Dermis microvascular lymphatic vessel endothelial cell (primary cell): ENCODE measurements at regions not wholly inside any gene's neighbourhood (a gene's known extent, or its start where the extent isn't known, plus 50 kb on each side); places are given as distances from the start of the nearest gene placed in this dataset.
"Not testable (repeated sequence)": the region's sequence is repeated elsewhere in the genome, so short reads cannot be mapped to it uniquely, and the experiment has no call there.

Source experiments
- DNase-seq, 2 donors: peaks; one replicate each; pipeline versions ENCODE4 v3.0.0 to v3.0.0-alpha.2; 2010; ENCODE audit warnings: low read depth in 2 of 2

DNA sequence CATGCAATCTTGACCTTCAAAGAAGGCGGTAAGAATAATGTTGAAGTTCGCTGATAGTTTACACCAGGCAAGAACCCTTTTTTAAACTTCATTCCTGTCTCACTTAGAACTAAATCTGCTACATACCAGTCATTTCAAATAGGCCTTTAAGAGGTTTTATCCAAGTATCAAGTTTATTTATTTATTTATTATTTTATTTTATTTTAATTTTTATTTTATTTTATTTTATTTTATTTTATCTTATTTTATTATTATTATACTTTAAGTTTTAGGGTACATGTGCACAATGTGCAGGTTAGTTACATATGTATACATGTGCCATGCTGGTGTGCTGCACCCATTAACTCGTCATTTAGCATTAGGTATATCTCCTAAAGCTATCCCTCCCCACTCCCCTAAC, 691.6 kb downstream of the ANKRD7 start:
- not testable (repeated sequence) for DNase-seq

DNA sequence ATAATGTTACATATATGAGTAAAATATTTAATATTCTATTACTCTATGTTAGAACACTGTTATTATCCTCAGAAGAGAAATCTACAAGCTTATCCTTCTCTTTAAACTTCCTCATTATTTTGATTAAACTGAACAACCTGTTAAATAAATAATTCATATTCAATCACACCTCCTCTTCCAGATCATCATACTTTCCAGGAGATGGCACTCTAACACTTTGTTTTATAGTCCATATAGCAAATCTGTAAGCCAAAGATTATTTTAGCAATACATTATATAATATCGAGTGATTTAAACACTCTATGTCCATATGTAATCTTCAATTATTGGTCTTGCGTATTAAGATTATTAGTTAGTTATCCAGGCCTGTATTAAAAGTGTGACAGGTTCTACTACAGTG, 694.1 kb downstream of the ANKRD7 start:
- no peak for DNase-seq

DNA sequence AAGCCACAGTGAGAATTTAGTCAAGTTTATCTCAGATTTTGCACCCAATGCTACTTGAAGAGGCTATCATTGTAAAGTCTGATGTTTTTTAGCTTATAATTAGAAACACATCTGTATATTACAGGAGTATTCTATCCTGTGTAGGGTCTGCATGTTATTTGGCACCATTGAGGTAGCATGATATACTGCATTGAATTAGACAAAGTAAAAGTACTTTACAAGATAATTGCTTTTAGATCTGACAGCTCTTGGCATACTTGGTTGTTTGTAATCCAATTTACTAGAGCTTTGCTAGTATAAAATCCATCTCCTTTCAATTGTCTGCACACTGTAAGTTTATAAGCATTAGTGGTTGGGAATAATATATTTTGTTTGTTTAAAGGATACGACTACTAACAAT, 714.3 kb downstream of the ANKRD7 start:
- no peak for DNase-seq

DNA sequence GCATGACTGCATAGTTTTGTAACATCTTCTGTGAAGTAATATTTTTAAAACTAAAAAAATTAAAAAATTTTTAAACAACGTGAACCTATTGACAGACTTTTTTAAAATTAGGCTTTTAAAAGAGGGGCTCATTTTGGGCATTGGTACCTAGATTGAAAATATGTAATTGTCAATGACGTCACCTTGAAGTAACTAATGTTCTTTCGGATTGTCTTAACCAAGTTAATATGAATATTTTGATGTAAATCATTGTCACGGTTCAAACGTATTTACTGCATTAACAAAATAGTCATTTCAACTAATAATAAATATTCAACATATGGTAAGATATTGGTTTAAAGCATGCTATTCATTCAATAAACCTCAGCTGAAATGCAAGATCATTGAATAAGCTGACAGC, 719.8 kb downstream of the ANKRD7 start:
- no peak for DNase-seq

DNA sequence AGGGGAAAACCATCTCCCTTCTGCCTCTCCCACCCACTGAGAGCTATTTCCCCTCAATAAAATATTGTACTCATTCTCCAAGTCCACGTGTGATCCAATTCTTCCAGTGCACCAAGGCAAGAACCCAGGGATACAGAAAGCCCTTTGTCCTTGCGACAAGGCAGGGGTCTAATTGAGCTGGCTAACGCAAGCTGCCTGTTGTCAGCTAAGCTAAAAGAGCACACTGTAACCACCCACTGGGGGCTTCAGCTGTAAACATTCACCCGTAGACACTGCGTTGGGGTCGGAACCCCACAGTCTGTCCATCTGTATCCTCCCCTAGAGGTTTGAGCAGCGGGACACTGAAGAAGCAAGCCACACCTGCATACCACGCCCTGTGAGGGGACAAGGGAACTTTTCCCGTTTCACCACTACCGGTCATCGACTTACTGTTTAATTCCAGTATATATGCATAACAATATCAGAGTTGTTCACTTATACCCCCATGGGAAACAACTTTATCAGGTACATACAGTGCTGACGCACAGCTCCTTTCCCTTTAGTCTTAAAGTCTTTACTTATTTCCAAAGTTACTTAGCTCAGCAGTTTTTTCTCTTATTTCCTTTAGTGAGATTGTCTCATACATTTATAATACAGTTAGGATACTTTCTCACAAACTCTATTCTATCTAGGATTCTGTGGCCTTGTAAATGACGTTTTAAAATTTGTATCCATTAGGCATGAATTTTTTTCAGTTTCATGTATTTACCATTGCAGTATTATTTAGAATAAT, 721.6 kb downstream of the ANKRD7 start:
- no peak for DNase-seq

DNA sequence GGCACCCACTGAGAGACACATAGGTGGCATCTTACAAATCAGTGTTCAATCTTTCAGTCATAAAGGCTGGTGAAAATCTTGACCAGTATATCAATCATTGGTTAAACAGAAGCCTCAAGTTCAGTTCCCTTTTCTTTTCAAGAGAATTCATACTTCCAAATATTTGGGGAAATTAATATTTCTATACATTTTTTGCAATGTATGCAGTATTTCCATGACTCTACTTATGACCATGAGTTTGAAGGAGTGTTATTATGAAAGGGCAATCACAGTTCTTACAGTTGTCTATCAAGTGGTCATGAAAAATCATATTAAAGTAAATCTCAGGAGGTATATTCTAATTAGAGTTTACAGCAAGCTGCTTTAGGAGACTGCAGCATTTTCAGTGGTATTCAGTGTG, 724.0 kb downstream of the ANKRD7 start:
- no peak for DNase-seq

DNA sequence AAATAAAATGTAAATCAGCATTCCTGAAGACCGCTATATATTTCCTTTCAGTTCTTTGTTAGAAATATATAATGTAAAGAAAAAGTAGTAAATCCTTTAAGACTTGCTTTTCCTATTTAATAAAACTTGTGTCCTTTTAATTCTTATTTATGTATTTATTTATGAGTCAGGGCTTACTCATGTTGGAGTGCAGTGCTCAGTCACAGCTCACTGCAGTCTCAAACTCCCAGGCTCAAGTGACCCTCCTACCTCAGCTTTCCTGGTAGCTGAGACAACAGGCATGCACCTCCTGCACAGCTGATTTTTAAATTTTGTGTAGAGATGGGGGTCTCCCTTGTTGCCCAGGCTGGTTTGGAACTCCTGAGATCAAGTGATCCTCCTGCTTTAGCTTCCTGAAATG, 724.5 kb downstream of the ANKRD7 start:
- DNase-seq: no peak

DNA sequence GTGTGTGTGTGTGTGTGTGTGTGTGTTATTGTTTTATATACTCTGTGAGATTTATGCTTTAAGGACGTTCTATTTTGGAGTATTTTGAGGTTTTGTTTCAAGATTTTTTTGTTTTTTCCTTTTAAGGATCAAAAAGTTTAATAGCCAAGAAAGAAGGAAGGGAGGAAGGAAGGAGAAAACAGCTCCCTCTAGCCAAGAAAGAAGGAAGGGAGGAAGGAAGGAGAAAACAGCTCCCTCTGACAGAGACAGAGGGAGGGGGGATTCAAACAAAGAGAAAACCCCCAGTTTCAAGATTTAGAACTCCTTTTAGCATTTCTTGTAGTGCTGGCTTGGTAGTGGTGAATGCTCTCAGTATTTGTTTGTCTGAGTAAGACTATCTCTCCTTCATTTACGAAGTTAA, 731.8 kb downstream of the ANKRD7 start:
- not testable (repeated sequence) for DNase-seq

DNA sequence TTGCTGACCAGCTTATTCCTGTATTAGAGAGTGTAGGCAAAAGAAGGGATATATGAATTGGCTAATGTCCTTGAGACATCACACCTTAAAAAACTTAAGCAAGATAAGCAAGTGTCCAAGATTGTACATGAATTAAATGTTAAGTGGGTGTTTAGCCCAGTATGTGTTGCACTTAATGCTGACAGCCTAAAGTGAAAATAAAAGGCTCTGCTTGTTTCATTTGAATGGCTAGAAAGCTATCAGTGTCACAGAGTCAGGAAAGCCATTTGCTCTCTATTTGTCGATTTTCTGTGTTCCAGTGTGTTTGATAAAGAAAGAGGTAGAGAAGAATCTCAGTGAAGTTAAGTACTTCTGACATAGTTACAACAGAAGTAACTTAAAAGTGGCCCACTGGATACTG, 744.9 kb downstream of the ANKRD7 start:
- no peak for DNase-seq

DNA sequence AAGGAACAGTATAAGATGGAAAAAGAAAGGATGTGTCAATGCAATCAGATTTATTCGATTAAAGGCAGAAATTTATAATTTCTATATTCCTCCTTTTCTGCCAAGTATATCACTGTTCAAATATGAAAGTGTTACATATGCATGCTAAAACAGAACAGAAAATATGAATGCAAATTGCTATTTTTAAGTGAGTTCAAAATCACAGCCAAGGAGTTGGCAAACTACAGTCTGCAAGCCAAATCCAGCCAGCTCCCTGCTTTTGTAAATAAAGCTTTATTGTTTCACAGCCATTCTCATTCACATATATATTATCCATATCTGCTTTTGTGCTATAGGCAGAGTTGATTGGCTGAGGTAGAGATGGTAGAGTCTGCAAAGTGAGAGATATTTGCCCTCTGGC, 747.2 kb downstream of the ANKRD7 start:
- DNase-seq: no peak

DNA sequence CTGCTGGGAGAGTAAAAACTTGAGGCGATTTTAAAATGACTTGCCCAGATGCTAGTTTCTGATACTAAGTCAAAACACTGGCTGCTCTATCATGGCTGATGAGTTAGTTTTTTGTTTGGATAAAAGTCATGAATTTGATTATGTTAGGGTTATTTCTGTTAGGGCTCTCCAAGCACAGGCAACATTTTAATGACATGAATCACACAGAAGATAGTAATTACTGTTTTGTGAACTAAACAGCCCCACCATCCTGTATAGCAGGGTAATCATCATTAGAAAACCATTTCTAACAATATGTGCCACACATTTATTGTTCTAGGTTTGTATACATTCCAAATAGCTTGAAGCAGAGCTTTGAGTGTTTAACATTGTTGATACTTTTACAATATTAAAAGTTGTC, 750.3 kb downstream of the ANKRD7 start:
- no peak for DNase-seq

DNA sequence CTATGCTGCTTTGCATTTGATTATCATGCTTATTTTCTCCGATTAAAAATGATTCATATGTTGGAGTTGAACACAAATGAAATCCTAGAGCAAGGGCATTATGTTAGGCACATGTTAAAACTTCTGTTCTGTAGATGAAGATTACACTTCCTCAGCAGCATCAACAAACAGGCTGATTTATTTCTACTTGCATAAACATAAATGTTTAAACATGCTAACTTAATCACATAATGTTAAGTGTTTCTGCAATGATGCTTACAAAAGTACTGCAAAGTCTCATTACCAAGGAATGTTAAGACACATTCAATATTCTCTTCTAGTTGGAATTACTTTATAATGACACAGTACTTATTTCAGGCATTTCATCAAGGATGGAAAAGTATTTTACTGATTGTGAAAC, 770.8 kb downstream of the ANKRD7 start:
- DNase-seq: no peak

DNA sequence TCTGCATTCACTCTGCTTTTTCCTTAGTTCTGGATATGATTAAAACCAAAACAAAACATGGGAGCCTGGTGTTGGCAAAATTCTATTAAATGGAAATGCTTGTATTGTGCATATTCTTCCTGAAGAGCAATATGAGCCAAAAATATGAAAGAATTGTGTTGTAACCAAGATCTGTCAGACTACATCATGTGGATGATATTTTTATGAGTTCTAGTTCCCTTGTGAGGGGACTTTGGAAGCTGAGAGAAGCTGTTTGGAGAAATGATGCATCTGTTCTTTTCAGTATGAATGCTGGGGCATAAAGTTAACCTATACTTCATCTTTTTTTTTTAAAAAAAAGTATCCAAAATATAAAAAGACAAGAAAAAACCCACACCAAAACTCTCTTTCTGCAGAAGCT, 782.7 kb downstream of the ANKRD7 start:
- DNase-seq: no peak

DNA sequence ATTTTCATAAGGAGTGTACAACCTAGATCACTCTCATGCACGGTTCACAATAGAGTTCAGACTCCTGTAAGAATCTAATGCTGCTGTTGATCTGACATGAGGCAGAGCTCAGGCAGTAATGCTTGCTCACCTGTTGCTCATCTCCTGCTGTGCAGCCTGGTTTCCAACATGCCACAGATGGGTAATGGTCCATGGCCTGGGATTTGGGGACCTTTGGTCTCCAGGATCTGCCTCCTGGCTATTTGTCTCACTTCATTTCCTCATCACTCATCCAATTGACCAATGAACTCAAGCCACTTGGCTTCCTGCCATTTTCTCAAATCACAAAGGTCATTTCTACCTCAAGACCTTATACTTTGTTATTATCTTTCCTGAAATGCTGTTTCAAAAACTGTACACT, 786.1 kb downstream of the ANKRD7 start:
- no peak for DNase-seq

DNA sequence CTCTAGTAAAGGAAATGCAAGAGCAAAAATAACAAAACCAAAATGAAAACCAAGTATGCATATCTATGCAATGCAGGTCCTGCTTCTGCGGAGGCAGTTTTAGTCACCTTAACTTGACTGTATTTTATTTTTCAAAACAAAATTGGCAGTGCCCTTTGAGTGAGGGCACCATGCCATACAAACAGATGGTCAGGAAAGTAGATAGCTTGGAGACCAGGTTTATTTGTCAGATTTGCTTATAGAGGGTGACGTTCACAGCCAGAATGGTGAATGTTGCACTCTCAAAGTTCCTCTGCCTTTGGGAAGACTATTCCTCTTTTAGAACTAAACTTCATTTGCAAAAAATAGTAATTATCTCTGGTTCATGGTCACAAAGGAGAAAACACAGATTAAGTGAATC, 801.9 kb downstream of the ANKRD7 start:
- no peak for DNase-seq

DNA sequence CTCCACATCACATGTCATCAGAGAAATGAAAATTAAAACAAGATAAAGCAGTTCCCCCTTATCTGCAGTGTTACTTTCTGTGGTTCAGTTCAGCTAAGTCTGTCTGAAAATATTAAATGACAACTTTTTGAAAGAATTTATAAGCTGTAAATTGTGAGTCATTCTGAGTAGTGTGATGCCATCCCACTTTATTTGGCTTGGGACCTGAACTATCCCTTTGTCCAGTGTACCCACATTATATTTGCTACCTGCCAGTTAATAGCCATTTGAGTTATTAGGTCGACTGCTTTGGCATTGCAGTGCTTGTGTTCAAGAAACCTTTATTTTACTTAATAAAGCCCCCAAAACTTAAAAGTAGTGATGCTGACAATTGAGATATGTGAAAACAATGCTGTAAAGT, 804.2 kb downstream of the ANKRD7 start:
- DNase-seq: no peak

DNA sequence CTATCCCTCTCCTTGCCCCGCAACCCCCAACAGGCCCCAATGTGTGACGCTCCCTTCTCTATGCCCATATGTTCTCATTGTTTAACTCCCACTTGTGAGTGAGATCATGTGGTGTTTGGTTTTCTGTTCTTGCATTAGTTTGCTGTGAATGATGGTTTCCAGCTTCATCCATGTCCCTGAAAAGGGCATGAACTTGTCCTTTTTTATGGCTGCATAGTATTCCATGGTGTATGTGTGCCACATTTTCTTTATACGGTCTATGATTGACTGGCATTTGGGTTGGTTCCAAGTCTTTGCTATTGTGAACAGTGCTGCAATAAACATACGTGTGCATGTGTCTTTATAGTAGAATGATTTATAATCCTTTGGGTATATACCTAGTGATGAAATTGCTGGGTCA, 807.6 kb downstream of the ANKRD7 start:
- not testable (repeated sequence) for DNase-seq

DNA sequence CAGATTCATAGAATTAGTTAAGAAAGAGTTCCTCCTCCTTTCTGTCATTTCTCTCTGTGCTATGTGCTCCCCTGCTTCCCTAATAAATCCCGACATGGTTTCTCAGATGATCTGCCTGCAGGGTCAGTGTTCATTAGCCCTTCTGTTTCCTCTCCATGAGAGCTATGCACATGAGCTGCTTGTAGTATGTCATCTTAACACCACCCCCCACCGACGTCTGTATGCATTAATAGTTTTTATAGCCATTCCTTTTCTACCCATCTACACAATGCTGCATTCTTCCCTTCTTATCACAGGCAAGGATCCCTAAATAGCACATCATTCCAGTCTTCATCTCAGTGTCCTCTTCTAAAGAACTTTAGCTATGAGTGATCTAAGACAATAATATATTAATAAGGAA, 809.1 kb downstream of the ANKRD7 start:
- DNase-seq: no peak

DNA sequence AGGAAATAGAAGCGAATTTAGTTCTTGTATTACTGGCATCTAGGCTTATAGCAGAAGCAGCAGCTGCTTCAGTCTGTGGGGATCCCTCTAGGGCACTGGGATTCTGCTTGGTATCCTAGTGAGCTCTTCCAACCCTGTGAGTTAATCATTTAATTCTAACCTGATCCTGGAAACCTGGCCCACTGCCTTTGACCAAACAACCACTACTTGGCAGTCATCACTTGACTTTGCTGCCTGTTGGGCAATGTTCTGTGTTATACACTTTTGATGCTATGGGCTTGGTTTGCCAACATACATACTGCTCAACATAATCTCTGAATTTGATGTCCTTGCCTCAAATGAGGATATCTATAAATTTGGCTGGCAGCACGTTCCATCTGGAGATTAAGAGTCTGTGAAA, 813.4 kb downstream of the ANKRD7 start:
- no peak for DNase-seq

DNA sequence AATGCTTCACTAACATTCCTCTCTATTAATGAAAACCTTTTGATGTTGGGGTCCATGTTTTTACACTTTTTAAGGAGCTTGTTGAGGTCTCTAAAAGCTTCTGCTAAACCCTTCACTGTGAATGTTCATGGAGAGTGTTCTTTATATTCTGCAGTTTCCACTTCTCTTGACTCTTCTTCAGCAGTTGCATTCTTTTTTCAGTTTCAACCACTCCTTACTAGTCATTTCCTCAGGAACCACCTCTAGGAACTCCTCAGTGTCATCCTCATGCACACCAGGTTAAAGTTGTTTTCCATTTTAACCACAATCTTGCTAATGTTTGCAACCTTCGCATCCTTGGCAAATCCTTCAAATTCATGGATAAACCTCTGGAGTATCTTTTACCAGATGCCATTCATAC, 821.6 kb downstream of the ANKRD7 start:
- DNase-seq: no peak

DNA sequence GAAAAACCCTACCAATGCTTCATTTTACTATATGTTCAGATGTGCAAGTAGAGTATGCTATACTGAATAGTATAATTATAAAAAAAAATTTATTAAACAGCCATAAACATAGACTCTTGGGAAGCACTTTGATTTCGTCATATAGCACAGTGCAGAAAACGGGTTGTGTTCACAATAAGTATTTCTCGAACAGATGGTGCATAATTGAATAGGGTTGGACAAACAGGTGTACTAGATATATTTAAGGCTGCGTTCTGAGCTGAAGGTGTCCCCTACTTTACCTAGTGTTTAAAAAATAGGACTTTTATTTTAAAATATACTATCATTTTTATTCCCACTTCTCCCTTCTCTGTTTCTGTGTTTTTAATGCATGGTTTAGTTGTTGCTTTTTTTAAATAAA, 841.5 kb downstream of the ANKRD7 start:
- DNase-seq: no peak

DNA sequence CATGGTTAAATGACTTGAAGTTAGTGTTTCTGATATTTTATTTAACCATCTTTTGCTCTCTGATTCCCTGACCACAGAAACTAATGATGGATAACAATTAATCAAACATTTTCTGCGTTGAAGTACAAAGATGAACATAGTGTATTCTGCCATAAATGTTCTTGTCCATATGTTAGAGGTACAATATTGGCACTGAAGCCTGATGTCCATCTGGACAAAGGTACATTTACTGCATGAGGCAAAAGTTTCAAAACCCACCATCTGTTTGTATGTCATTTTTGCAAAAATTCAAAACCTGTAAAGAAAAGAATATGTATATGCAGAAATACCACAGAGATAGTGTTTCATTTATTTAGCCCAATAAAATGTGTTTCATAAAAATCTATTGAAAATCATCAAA, 861.5 kb downstream of the ANKRD7 start:
- no peak for DNase-seq

DNA sequence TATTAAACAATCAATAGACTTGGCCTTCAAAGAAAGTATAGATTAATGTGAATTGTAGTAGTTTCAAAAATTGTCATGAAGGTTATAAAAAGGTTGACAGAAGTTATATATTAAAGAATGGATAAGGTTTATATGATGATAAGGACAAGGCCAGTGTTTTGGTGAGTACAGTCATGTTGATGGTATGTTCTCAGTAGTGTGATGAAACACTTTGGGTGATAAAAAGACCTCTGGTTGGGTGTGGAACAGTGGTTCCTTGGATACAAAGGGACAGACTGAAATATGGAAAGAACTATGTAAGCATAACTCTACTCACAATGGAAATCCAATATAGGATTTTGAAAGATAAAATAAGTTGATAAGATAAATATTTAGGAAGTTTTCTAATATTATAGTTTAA, 866.3 kb downstream of the ANKRD7 start:
- no peak for DNase-seq

DNA sequence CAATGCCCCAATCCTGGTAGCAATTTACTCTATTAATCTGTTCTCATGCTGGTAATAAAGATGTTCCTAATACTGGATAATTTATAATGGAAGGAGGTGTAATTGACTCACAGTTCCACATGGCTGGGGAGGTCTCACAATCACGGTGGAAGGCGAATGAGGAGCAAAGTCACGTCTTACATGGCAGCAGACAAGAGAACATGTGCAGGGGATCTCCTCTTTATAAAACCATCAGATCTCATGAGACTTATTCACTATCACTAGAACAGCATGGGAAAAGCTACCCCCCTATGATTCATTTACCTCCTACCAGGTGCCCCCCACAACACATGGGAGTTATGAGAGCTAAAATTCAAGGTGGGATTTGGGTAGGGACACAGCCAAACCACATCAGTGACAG, 872.2 kb downstream of the ANKRD7 start:
- no peak for DNase-seq
